HFF-Myc (cell line): ENCODE measurements at regions not wholly inside any gene's neighbourhood (a gene's known extent, or its start where the extent isn't known, plus 50 kb on each side); places are given as distances from the start of the nearest gene placed in this dataset.

Experiments
- DNase-seq: peaks from one replicate; pipeline ENCODE4 v3.0.0-alpha.2; 2011; ENCODE audit warnings: low read depth; ENCODE audit errors: extremely low read depth
- H3K4me3 ChIP-seq: replicated peaks from 2 replicates; pipeline ENCODE4 v1.5.1; 2011; ENCODE audit warnings: low read depth, mild to moderate bottlenecking, control low read depth, low read length
- TF ChIP-seq, protein P1 (sequence below): IDR thresholded peaks from 2 replicates; pipeline ENCODE4 v1.5.1; 2012; ENCODE audit warnings: mild to moderate bottlenecking, low read depth, low read length, control low read depth; ENCODE audit errors: missing control alignments

DNA sequence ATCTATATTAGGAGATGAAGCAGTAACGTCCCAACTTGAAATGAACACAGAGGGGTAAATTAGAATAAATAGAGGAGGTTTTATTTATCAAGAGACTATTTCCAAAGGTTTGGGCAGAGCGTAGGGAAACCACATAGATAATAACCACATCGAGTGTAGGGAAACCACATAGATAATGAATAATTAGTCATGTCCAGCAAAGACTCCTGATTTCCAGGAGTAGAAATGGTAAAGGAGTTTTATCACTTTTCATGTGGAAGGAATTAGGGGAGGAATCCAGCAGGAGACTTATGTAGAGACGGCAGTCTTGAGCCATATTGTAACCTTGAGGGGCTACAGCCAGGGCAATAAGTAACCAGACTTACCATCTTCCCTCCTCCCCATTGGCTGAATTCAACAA, 136.3 kb upstream of the CSNK1A1L start:
- H3K4me3 ChIP-seq, result no peak overlapping the region
- no peak for DNase-seq
- TF ChIP-seq, protein P1, sequence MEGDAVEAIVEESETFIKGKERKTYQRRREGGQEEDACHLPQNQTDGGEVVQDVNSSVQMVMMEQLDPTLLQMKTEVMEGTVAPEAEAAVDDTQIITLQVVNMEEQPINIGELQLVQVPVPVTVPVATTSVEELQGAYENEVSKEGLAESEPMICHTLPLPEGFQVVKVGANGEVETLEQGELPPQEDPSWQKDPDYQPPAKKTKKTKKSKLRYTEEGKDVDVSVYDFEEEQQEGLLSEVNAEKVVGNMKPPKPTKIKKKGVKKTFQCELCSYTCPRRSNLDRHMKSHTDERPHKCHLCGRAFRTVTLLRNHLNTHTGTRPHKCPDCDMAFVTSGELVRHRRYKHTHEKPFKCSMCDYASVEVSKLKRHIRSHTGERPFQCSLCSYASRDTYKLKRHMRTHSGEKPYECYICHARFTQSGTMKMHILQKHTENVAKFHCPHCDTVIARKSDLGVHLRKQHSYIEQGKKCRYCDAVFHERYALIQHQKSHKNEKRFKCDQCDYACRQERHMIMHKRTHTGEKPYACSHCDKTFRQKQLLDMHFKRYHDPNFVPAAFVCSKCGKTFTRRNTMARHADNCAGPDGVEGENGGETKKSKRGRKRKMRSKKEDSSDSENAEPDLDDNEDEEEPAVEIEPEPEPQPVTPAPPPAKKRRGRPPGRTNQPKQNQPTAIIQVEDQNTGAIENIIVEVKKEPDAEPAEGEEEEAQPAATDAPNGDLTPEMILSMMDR, result no peak

DNA sequence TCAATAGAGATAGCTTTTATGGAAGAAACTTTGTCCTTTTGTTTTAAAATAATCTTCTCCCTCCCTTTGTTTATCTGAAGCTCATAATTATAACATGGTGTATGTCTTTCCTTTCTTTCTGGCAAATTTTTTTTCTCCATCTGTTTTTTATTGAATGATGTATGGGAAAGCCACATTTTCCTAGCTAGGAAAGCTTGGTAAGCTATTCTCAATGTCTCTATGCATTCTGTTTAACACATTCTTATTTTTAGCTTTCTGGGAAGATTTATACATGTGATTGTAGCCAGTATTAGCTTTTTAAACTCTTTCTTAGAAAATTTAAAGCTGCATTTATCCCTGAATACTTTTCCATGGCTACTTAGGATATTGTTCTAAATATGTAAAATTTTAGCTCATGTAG, 124.9 kb upstream of the CSNK1A1L start:
- DNase-seq, result peak; percentile 4
- no peak overlapping the region for H3K4me3 ChIP-seq
- TF ChIP-seq, protein P1, result no peak

DNA sequence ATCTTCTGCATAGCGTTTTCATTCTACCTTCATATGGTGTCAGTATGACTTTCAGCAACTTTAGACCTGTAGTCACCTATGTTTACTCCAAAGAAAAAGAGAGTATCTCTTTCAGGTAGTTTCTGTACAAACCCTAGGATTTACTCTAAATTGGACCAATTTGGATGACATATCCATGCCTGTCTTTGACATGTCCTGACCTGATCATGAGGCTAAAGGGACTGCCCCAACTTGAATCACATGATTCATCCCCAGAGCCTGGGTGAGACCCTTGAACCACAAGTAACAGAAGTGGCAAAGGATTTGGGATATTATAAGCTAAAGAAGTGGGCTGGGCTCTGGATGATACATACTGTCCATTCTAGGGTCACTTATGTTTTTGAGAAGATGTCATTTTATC, 124.5 kb upstream of the CSNK1A1L start:
- peak; percentile 3 for DNase-seq
- H3K4me3 ChIP-seq, result no peak overlapping the region
- TF ChIP-seq, protein P1, result no peak

DNA sequence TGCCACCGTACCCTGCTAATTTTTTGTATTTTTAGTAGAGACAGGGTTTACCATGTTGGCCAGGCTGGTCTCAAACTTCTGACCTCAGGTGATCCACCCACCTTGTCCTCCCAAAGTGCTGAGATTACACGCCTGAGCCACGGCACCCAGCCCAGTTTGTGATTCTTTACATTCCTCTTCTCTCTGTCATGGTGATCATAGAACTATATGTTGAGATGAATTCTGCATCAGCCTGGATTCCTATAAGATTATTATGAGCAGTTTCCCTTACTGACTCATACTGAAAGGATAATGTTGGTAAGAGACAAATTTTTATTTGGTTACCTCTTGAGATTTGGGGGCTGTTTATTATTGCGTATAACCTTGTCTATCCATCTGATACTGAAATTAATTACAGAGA, 121.5 kb upstream of the CSNK1A1L start:
- DNase-seq, result no peak
- H3K4me3 ChIP-seq, result no peak overlapping the region
- TF ChIP-seq, protein P1, result no peak

DNA sequence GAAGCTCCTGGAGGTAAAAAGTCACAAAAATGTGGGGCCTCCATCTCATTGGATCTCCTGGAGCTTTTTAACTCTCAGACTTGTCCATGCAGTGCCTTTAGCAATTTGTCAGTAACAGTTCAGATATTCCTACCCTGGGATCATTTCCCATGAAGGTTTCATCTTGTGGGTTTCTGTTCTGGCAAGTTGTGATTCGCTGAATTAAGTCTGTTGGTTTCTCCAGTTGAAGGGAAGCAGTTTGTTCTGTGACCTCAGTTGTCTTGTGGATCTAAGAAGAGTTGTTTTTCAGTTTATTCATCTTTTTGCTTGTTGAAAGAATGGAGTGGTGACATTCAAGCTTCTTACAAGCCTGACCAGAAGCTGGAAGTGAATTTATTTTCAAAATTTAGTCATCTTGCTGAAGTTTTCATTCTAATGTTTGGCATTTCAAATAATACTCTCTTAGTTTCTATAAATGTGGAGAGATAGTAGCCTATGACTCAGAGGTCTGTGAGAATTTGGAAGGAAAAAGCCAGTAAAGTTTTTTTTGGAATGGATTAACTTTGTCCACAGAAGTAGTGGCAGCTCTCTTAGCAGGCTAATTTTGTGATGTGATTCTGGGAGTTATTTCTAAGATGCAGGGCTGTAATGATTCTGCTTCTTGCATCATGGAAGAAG, 120.1 kb upstream of the CSNK1A1L start:
- TF ChIP-seq, protein P1, result no peak
- DNase-seq, result no peak
- H3K4me3 ChIP-seq, result no peak overlapping the region

DNA sequence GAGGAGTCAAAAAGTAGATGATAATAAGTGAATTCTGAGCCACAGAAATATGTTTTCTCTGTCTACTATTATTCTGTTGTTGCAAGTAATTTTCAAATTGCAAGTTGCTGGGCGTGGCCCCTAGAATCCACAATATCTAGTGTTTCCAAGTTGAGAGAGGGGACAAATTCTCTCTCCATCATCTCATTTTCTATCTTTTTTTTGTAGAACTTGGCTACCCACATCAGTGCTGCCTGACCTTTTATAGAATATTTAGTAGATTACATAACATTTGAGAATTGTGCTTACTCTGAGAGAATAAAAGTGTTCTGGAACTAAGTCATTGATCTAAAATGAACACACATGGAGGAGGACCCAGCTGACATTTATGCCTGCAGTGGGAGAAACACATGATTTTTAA, 110.9 kb upstream of the CSNK1A1L start:
- TF ChIP-seq, protein P1, result no peak
- no peak for DNase-seq
- no peak overlapping the region for H3K4me3 ChIP-seq

DNA sequence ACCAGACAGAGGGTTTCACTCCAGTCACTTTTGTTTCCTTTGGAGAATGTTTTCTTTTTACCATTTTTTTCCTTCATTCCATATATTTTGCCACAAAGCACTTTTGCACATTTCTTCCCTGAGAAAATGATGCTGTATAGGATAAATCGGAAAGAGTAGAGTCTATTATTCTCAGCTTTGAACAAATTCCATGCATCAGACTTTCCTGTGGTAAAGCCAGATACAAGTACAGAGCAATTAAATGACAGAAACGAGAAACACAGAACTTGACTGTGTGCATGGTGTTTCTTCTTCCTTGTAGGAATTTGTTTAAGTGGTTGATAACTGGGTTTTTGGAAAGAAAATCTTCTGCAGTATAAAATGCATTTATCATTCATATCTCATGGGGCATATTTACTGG, 107.4 kb upstream of the CSNK1A1L start:
- H3K4me3 ChIP-seq, result no peak overlapping the region
- TF ChIP-seq, protein P1, result no peak
- DNase-seq, result no peak
